Liver (tissue), 8 donors: ENCODE measurements at regions not wholly inside any gene's neighbourhood (a gene's known extent, or its start where the extent isn't known, plus 50 kb on each side); places are given as distances from the start of the nearest gene placed in this dataset.

Source experiments
- DNase-seq: peaks from one replicate; pipeline ENCODE4 v3.0.0-alpha.2; 2017; ENCODE audit warnings: low spot score
- H3K27ac ChIP-seq, 2 donors: one replicate each; pipeline ENCODE4 v1.7.0; 2013; ENCODE audit warnings: inconsistent platforms in 2 of 2, low read length in 2 of 2, control low read depth in 1 of 2, low read depth in 1 of 2, mild to moderate bottlenecking in 1 of 2
- H3K27me3 ChIP-seq, 4 donors: one replicate each; pipeline versions ENCODE4 v1.6.1 to v1.7.0; 2013; ENCODE audit warnings: low read length in 3 of 4, inconsistent platforms in 1 of 4, mild to moderate bottlenecking in 1 of 4, moderate library complexity in 1 of 4; ENCODE audit not compliant: control insufficient read depth in 4 of 4, insufficient read depth in 4 of 4
- H3K36me3 ChIP-seq, 4 donors: one replicate each; pipeline versions ENCODE4 v1.6.1 to v1.7.0; 2013; ENCODE audit warnings: low read length in 3 of 4, mild to moderate bottlenecking in 3 of 4, low read depth in 1 of 4, moderate library complexity in 1 of 4; ENCODE audit not compliant: control insufficient read depth in 4 of 4, insufficient read depth in 3 of 4
- H3K4me1 ChIP-seq, 4 donors: one replicate each; pipeline versions ENCODE4 v1.6.1 to v1.7.0; 2013; ENCODE audit warnings: low read length in 3 of 4, mild to moderate bottlenecking in 3 of 4, moderate library complexity in 1 of 4; ENCODE audit not compliant: control insufficient read depth in 4 of 4, insufficient read depth in 4 of 4
- H3K4me3 ChIP-seq, 3 donors: one replicate each; pipeline versions ENCODE4 v1.6.1 to v1.7.0; 2013; ENCODE audit warnings: low read length in 3 of 3, control low read depth in 1 of 3, low read depth in 1 of 3, mild to moderate bottlenecking in 1 of 3
- H3K9ac ChIP-seq, 2 donors: one replicate each; pipeline ENCODE4 v1.7.0; 2013; ENCODE audit warnings: low read length in 2 of 2, mild to moderate bottlenecking in 2 of 2, moderate library complexity in 2 of 2, control low read depth in 1 of 2, low read depth in 1 of 2
- H3K9me3 ChIP-seq, 4 donors: one replicate each; pipeline versions ENCODE4 v1.6.1 to v1.7.0; 2013; ENCODE audit warnings: low read length in 3 of 4; ENCODE audit not compliant: control insufficient read depth in 4 of 4
- ATF3 ChIP-seq: IDR thresholded peaks from 2 replicates; pipeline ENCODE4 v1.6.1; 2016; ENCODE audit warnings: antibody characterized with exemption
- CTCF ChIP-seq: fragments of 150-350 bp; IDR thresholded peaks from 2 replicates; pipeline ENCODE4 v1.5.1; 2017; ENCODE audit warnings: improper control_type of control experiment, low read depth, low read length; ENCODE audit not compliant: missing input control
- FOXA2 ChIP-seq: IDR thresholded peaks from 2 replicates; pipeline ENCODE4 v1.6.1; 2016; ENCODE audit warnings: antibody characterized with exemption
- GABPA ChIP-seq, 2 donors: IDR thresholded peaks in 1 of 2; conservative IDR thresholded peaks in 1 of 2; 2 replicates each; pipeline ENCODE4 v1.6.1; 2016; ENCODE audit warnings: antibody characterized with exemption in 2 of 2, mild to moderate bottlenecking in 1 of 2, moderate library complexity in 1 of 2
- HNF4A ChIP-seq, 2 donors: conservative IDR thresholded peaks; 2 replicates each; pipeline ENCODE4 v1.6.1; 2016; ENCODE audit warnings: antibody characterized with exemption in 2 of 2, mild to moderate bottlenecking in 2 of 2
- JUND ChIP-seq, 2 donors: IDR thresholded peaks; 2 replicates each; pipeline ENCODE4 v1.6.1; 2016; ENCODE audit warnings: antibody characterized with exemption in 2 of 2
- MAX ChIP-seq: IDR thresholded peaks from 2 replicates; pipeline ENCODE4 v1.6.1; 2016; ENCODE audit warnings: antibody characterized with exemption
- NR2F2 ChIP-seq: IDR thresholded peaks from 2 replicates; pipeline ENCODE4 v1.6.1; 2016; ENCODE audit warnings: antibody characterized with exemption
- RAD21 ChIP-seq, 2 donors: IDR thresholded peaks; 2 replicates each; pipeline ENCODE4 v1.6.1; 2016; ENCODE audit warnings: antibody characterized with exemption in 2 of 2, mild to moderate bottlenecking in 2 of 2
- REST ChIP-seq: IDR thresholded peaks from 2 replicates; pipeline ENCODE4 v1.6.1; 2016; ENCODE audit warnings: antibody characterized with exemption, mild to moderate bottlenecking
- RXRA ChIP-seq, 2 donors: IDR thresholded peaks; 2 replicates each; pipeline ENCODE4 v1.6.1; 2017 to 2018; ENCODE audit warnings: antibody characterized with exemption in 2 of 2, mild to moderate bottlenecking in 1 of 2
- SP1 ChIP-seq: IDR thresholded peaks from 2 replicates; pipeline ENCODE4 v1.6.1; 2018; ENCODE audit warnings: antibody characterized with exemption, mild to moderate bottlenecking
- TAF1 ChIP-seq: conservative IDR thresholded peaks from 2 replicates; pipeline ENCODE4 v1.6.1; 2016; ENCODE audit warnings: antibody characterized with exemption, mild to moderate bottlenecking
- YY1 ChIP-seq: IDR thresholded peaks from 2 replicates; pipeline ENCODE4 v1.6.1; 2016; ENCODE audit warnings: antibody characterized with exemption, mild to moderate bottlenecking
- ZBTB33 ChIP-seq: IDR thresholded peaks from 2 replicates; pipeline ENCODE4 v1.6.1; 2016; ENCODE audit warnings: antibody characterized with exemption
- WGBS: extraction: QIAGEN DNeasy Blood & Tissue Kit; methylation state at CpG from one replicate; pipeline ENCODE4 v1.1.7; 2013; 5-methylcytosine and 5-hydroxymethylcytosine counted together
- donor health status: healthy.
- donor health status: healthy.
- donor health status: healthy.
- donor health status: healthy.
- donor health status: healthy.

GRCh38 chr18:22840606-22841144 lies 92.5 kb upstream of the RBBP8 start:
- Histone ChIP-seq H3K9ac (no peak overlapping the region), H3K4me1 (no peaks in the 10 kb centered on the region), H3K9me3 (no peaks in the 10 kb centered on the region), H3K27me3 (no peaks in the 10 kb centered on the region), H3K27ac (no peak overlapping the region), H3K36me3 (no peaks in the 10 kb centered on the region), H3K4me3 (no peak overlapping the region)
- whole genome bisulfite sequencing, result 87% methylated on average over 3 of the region's 3 CpGs
- TF ChIP-seq MAX (no peak), HNF4A (conservative IDR thresholded peaks at IDR 0.05) (no peak), SP1 (no peak), YY1 (no peak), JUND (IDR thresholded peaks at IDR 0.05) (no peak), ATF3 (no peak), REST (no peak), RAD21 (IDR thresholded peaks at IDR 0.05) (no peak), CTCF (no peak)
- no peak for DNase-seq

GRCh38 chr18:22841840-22842239 lies 91.3 kb upstream of the RBBP8 start:
- Histone ChIP-seq H3K36me3 (no peaks in the 10 kb centered on the region), H3K27ac (no peak overlapping the region), H3K9me3 (no peaks in the 10 kb centered on the region), H3K9ac (no peak overlapping the region), H3K4me3 (no peak overlapping the region), H3K4me1 (peaks cover 0 to 7% (median 4%) of the 10 kb centered on the region in 4 donors), H3K27me3 (no peaks in the 10 kb centered on the region)
- WGBS, result 74% methylated on average over 2 of the region's 2 CpGs
- TF ChIP-seq RAD21 (IDR thresholded peaks at IDR 0.05) (no peak), NR2F2 (no peak), SP1 (no peak)
- no peak for DNase-seq

GRCh38 chr18:22844190-22844589 lies 88.9 kb upstream of the RBBP8 start:
- no peak overlapping the region for H3K9ac ChIP-seq
- no peaks in the 10 kb centered on the region for H3K36me3 ChIP-seq
- DNase-seq, result no peak
- no peak for TF ChIP-seq HNF4A (conservative IDR thresholded peaks at IDR 0.05)
- TF ChIP-seq TAF1, result no peak
- no peak for TF ChIP-seq RAD21 (IDR thresholded peaks at IDR 0.05)
- TF ChIP-seq SP1, result no peak
- TF ChIP-seq FOXA2, result no peak
- TF ChIP-seq RXRA (IDR thresholded peaks at IDR 0.05), result no peak
- TF ChIP-seq CTCF, result no peak
- no peak for TF ChIP-seq GABPA (IDR thresholded peaks at IDR 0.05 in 1 of 2, conservative IDR thresholded peaks at IDR 0.05 in 1 of 2)
- no peak for TF ChIP-seq NR2F2
- no peak for TF ChIP-seq ZBTB33
- H3K27ac ChIP-seq, result no peak overlapping the region
- no peaks in the 10 kb centered on the region for H3K27me3 ChIP-seq
- H3K4me1 ChIP-seq, result peaks cover 0 to 15% (median 5%) of the 10 kb centered on the region in 4 donors
- 85% methylated on average over 2 of the region's 2 CpGs for WGBS
- no peaks in the 10 kb centered on the region for H3K9me3 ChIP-seq
- no peak overlapping the region for H3K4me3 ChIP-seq
